Liver (tissue), 8 donors: ENCODE measurements at regions not wholly inside any gene's neighbourhood (a gene's known extent, or its start where the extent isn't known, plus 50 kb on each side); places are given as distances from the start of the nearest gene placed in this dataset.
"Not testable (repeated sequence)": the region's sequence is repeated elsewhere in the genome, so short reads cannot be mapped to it uniquely, and the experiment has no call there.

ENCODE experiments used
- DNase-seq: peaks from one replicate; pipeline ENCODE4 v3.0.0-alpha.2; 2017; ENCODE audit warnings: low spot score
- H3K27ac ChIP-seq, 2 donors: one replicate each; pipeline ENCODE4 v1.7.0; 2013; ENCODE audit warnings: inconsistent platforms in 2 of 2, low read length in 2 of 2, control low read depth in 1 of 2, low read depth in 1 of 2, mild to moderate bottlenecking in 1 of 2
- H3K27me3 ChIP-seq, 4 donors: one replicate each; pipeline versions ENCODE4 v1.6.1 to v1.7.0; 2013; ENCODE audit warnings: low read length in 3 of 4, inconsistent platforms in 1 of 4, mild to moderate bottlenecking in 1 of 4, moderate library complexity in 1 of 4; ENCODE audit not compliant: control insufficient read depth in 4 of 4, insufficient read depth in 4 of 4
- H3K36me3 ChIP-seq, 4 donors: one replicate each; pipeline versions ENCODE4 v1.6.1 to v1.7.0; 2013; ENCODE audit warnings: low read length in 3 of 4, mild to moderate bottlenecking in 3 of 4, low read depth in 1 of 4, moderate library complexity in 1 of 4; ENCODE audit not compliant: control insufficient read depth in 4 of 4, insufficient read depth in 3 of 4
- H3K4me1 ChIP-seq, 4 donors: one replicate each; pipeline versions ENCODE4 v1.6.1 to v1.7.0; 2013; ENCODE audit warnings: low read length in 3 of 4, mild to moderate bottlenecking in 3 of 4, moderate library complexity in 1 of 4; ENCODE audit not compliant: control insufficient read depth in 4 of 4, insufficient read depth in 4 of 4
- H3K4me3 ChIP-seq, 3 donors: one replicate each; pipeline versions ENCODE4 v1.6.1 to v1.7.0; 2013; ENCODE audit warnings: low read length in 3 of 3, control low read depth in 1 of 3, low read depth in 1 of 3, mild to moderate bottlenecking in 1 of 3
- H3K9ac ChIP-seq, 2 donors: one replicate each; pipeline ENCODE4 v1.7.0; 2013; ENCODE audit warnings: low read length in 2 of 2, mild to moderate bottlenecking in 2 of 2, moderate library complexity in 2 of 2, control low read depth in 1 of 2, low read depth in 1 of 2
- H3K9me3 ChIP-seq, 4 donors: one replicate each; pipeline versions ENCODE4 v1.6.1 to v1.7.0; 2013; ENCODE audit warnings: low read length in 3 of 4; ENCODE audit not compliant: control insufficient read depth in 4 of 4
- ATF3 ChIP-seq: IDR thresholded peaks from 2 replicates; pipeline ENCODE4 v1.6.1; 2016; ENCODE audit warnings: antibody characterized with exemption
- CTCF ChIP-seq: fragments of 150-350 bp; IDR thresholded peaks from 2 replicates; pipeline ENCODE4 v1.5.1; 2017; ENCODE audit warnings: improper control_type of control experiment, low read depth, low read length; ENCODE audit not compliant: missing input control
- EGR1 ChIP-seq, 2 donors: IDR thresholded peaks; 2 replicates each; pipeline ENCODE4 v1.6.1; 2016 to 2018; ENCODE audit warnings: antibody characterized with exemption in 2 of 2, low read depth in 2 of 2
- FOXA1 ChIP-seq: IDR thresholded peaks from 2 replicates; pipeline ENCODE4 v1.6.1; 2016; ENCODE audit warnings: antibody characterized with exemption
- FOXA2 ChIP-seq: IDR thresholded peaks from 2 replicates; pipeline ENCODE4 v1.6.1; 2016; ENCODE audit warnings: antibody characterized with exemption
- GABPA ChIP-seq, 2 donors: IDR thresholded peaks in 1 of 2; conservative IDR thresholded peaks in 1 of 2; 2 replicates each; pipeline ENCODE4 v1.6.1; 2016; ENCODE audit warnings: antibody characterized with exemption in 2 of 2, mild to moderate bottlenecking in 1 of 2, moderate library complexity in 1 of 2
- HNF4A ChIP-seq, 2 donors: conservative IDR thresholded peaks; 2 replicates each; pipeline ENCODE4 v1.6.1; 2016; ENCODE audit warnings: antibody characterized with exemption in 2 of 2, mild to moderate bottlenecking in 2 of 2
- HNF4G ChIP-seq: IDR thresholded peaks from 2 replicates; pipeline ENCODE4 v1.6.1; 2016; ENCODE audit warnings: antibody characterized with exemption
- JUND ChIP-seq, 2 donors: IDR thresholded peaks; 2 replicates each; pipeline ENCODE4 v1.6.1; 2016; ENCODE audit warnings: antibody characterized with exemption in 2 of 2
- MAX ChIP-seq: IDR thresholded peaks from 2 replicates; pipeline ENCODE4 v1.6.1; 2016; ENCODE audit warnings: antibody characterized with exemption
- NR2F2 ChIP-seq: IDR thresholded peaks from 2 replicates; pipeline ENCODE4 v1.6.1; 2016; ENCODE audit warnings: antibody characterized with exemption
- RAD21 ChIP-seq, 2 donors: IDR thresholded peaks; 2 replicates each; pipeline ENCODE4 v1.6.1; 2016; ENCODE audit warnings: antibody characterized with exemption in 2 of 2, mild to moderate bottlenecking in 2 of 2
- REST ChIP-seq: IDR thresholded peaks from 2 replicates; pipeline ENCODE4 v1.6.1; 2016; ENCODE audit warnings: antibody characterized with exemption, mild to moderate bottlenecking
- RXRA ChIP-seq, 2 donors: IDR thresholded peaks; 2 replicates each; pipeline ENCODE4 v1.6.1; 2017 to 2018; ENCODE audit warnings: antibody characterized with exemption in 2 of 2, mild to moderate bottlenecking in 1 of 2
- SP1 ChIP-seq: IDR thresholded peaks from 2 replicates; pipeline ENCODE4 v1.6.1; 2018; ENCODE audit warnings: antibody characterized with exemption, mild to moderate bottlenecking
- YY1 ChIP-seq: IDR thresholded peaks from 2 replicates; pipeline ENCODE4 v1.6.1; 2016; ENCODE audit warnings: antibody characterized with exemption, mild to moderate bottlenecking
- ZBTB33 ChIP-seq: IDR thresholded peaks from 2 replicates; pipeline ENCODE4 v1.6.1; 2016; ENCODE audit warnings: antibody characterized with exemption
- WGBS: extraction: QIAGEN DNeasy Blood & Tissue Kit; methylation state at CpG from one replicate; pipeline ENCODE4 v1.1.7; 2013; 5-methylcytosine and 5-hydroxymethylcytosine counted together
- donor health status: healthy.
- donor health status: healthy.
- donor health status: healthy.
- donor health status: healthy.
- donor health status: healthy.

- H3K4me1 ChIP-seq = peaks cover 0 to 4% (median 3%) of the 10 kb centered on the region in 4 donors
- DNase-seq = no peak
- no peaks in the 10 kb centered on the region for H3K27me3 ChIP-seq
- H3K27ac ChIP-seq = no peak overlapping the region
- no peak overlapping the region for H3K4me3 ChIP-seq
- H3K9me3 ChIP-seq = no peaks in the 10 kb centered on the region
- no peak overlapping the region for H3K9ac ChIP-seq
- no peaks in the 10 kb centered on the region for H3K36me3 ChIP-seq
- TF ChIP-seq GABPA (IDR thresholded peaks at IDR 0.05 in 1 of 2, conservative IDR thresholded peaks at IDR 0.05 in 1 of 2) (no peak), JUND (IDR thresholded peaks at IDR 0.05) (no peak)
- whole genome bisulfite sequencing = 79% methylated on average over 4 of the region's 4 CpGs
Measured at GRCh38 chr5:143521141-143521540, 117.7 kb upstream of the NR3C1 start.

- DNase-seq, H3K9me3 ChIP-seq, H3K4me3 ChIP-seq, H3K27me3 ChIP-seq, H3K9ac ChIP-seq, H3K27ac ChIP-seq, H3K36me3 ChIP-seq: not testable (repeated sequence)
- peaks cover under 1 to 23% (median 21%) of the 10 kb centered on the region in 4 donors for H3K4me1 ChIP-seq
- 58% methylated on average over 2 of the region's 2 CpGs for WGBS
- TF ChIP-seq HNF4A (conservative IDR thresholded peaks at IDR 0.05) = peak; percentile 51 to 53
- peak in 1 of 2 donors; percentile 58 for TF ChIP-seq RXRA (IDR thresholded peaks at IDR 0.05)
- TF ChIP-seq RAD21 (IDR thresholded peaks at IDR 0.05) = peak; percentile 12 to 44
- TF ChIP-seq YY1 = peak; percentile 15
Measured at GRCh38 chr5:143519215-143519614, 115.7 kb upstream of the NR3C1 start.

- not testable (repeated sequence) for DNase-seq, H3K36me3 ChIP-seq, H3K27me3 ChIP-seq, H3K27ac ChIP-seq, H3K4me3 ChIP-seq, H3K9me3 ChIP-seq, H3K9ac ChIP-seq
- peaks cover 3 to 36% (median 33%) of the 10 kb centered on the region in 4 donors for H3K4me1 ChIP-seq
Measured at GRCh38 chr5:143517824-143518223, 114.3 kb upstream of the NR3C1 start.

- Histone ChIP-seq H3K4me1 (peaks cover 3 to 36% (median 33%) of the 10 kb centered on the region in 4 donors), H3K27ac (no peak overlapping the region), H3K36me3 (no peaks in the 10 kb centered on the region), H3K9me3 (no peaks in the 10 kb centered on the region), H3K27me3 (no peaks in the 10 kb centered on the region), H3K4me3 (no peak overlapping the region), H3K9ac (no peak overlapping the region)
- no peak for TF ChIP-seq REST
- TF ChIP-seq EGR1 (IDR thresholded peaks at IDR 0.05; ENCODE audit: low read depth in 2 of 2) = no peak
- no peak for TF ChIP-seq ZBTB33
- TF ChIP-seq NR2F2 = no peak
- no peak for TF ChIP-seq CTCF
- no peak for TF ChIP-seq FOXA2
- TF ChIP-seq SP1 = no peak
- TF ChIP-seq HNF4A (conservative IDR thresholded peaks at IDR 0.05) = no peak
- TF ChIP-seq FOXA1 = no peak
- no peak for TF ChIP-seq YY1
- TF ChIP-seq HNF4G = no peak
- TF ChIP-seq MAX = no peak
- no peak for TF ChIP-seq RAD21 (IDR thresholded peaks at IDR 0.05)
- TF ChIP-seq ATF3 = no peak
- TF ChIP-seq GABPA (IDR thresholded peaks at IDR 0.05 in 1 of 2, conservative IDR thresholded peaks at IDR 0.05 in 1 of 2) = no peak
- 95% methylated on average over 1 of the region's 1 CpG for WGBS
- no peak for DNase-seq
Measured at GRCh38 chr5:143516249-143516648, 112.8 kb upstream of the NR3C1 start.
